ENCODE measurements at regions not wholly inside any gene's neighbourhood (a gene's known extent, or its start where the extent isn't known, plus 50 kb on each side); places are given as distances from the start of the nearest gene placed in this dataset.

GRCh38 chr9:82511626-82512025, 523.1 kb downstream of the SPATA31D1 start:
- Histone ChIP-seq H3K4me3 (ENCODE audit: low read depth, low read length, poor library complexity, severe bottlenecking) (no peak overlapping the region), H3K27ac (ENCODE audit: low read depth, low read length, poor library complexity, severe bottlenecking) (no peak overlapping the region), H3K9me3 (ENCODE audit: low read depth, low read length, poor library complexity, severe bottlenecking) (no peaks in the 10 kb centered on the region), H3K4me1 (ENCODE audit: insufficient read depth, low read length, poor library complexity, severe bottlenecking) (no peaks in the 10 kb centered on the region), H3K27me3 (replicated peaks; ENCODE audit: insufficient read depth, low read depth, low read length, poor library complexity) (no peaks in the 10 kb centered on the region), H3K36me3 (ENCODE audit: insufficient read depth, low read length, poor library complexity, severe bottlenecking) (no peaks in the 10 kb centered on the region)
- no peak for DNase-seq (ENCODE audit: low spot score)
- POLR2A ChIA-PET (ENCODE audit: low non-redundant PET) = no interaction called here
- CTCF ChIA-PET = no interaction called here
- TF ChIP-seq, protein P1, sequence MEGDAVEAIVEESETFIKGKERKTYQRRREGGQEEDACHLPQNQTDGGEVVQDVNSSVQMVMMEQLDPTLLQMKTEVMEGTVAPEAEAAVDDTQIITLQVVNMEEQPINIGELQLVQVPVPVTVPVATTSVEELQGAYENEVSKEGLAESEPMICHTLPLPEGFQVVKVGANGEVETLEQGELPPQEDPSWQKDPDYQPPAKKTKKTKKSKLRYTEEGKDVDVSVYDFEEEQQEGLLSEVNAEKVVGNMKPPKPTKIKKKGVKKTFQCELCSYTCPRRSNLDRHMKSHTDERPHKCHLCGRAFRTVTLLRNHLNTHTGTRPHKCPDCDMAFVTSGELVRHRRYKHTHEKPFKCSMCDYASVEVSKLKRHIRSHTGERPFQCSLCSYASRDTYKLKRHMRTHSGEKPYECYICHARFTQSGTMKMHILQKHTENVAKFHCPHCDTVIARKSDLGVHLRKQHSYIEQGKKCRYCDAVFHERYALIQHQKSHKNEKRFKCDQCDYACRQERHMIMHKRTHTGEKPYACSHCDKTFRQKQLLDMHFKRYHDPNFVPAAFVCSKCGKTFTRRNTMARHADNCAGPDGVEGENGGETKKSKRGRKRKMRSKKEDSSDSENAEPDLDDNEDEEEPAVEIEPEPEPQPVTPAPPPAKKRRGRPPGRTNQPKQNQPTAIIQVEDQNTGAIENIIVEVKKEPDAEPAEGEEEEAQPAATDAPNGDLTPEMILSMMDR (conservative IDR thresholded peaks at IDR 0.05; ENCODE audit: low read depth, low read length) = no peak
- TF ChIP-seq EZH2 (IDR thresholded peaks at IDR 0.05; ENCODE audit: borderline replicate concordance, low read depth, low read length, poor library complexity, severe bottlenecking) = no peak
- no TSS peak for BruUV-seq (replicated peaks)
- intact Hi-C loops (cut with micrococcal nuclease; ENCODE audit: unreplicated experiment) = no loop called here

DNA sequence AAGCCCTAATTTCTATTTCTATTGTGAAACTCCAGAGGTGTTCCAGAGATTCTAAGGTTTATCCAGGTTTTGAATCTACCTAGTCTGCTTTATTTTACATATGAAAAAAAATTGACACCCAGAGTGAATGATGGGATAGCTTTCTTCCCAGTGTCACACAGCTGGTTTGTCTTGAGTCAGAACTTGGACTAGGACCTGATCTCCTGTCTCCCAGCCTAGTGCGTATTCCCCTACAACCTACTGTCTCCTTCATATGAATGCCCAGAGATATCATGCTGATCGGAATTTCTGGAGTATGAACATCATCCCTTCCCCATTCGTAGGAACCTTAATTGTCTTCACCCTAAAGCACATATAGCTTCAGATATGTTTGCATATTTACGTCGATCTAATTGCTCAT, 524.2 kb downstream of the SPATA31D1 start:
- no peak for DNase-seq (ENCODE audit: low spot score)
- CTCF ChIA-PET = no interaction called here

DNA sequence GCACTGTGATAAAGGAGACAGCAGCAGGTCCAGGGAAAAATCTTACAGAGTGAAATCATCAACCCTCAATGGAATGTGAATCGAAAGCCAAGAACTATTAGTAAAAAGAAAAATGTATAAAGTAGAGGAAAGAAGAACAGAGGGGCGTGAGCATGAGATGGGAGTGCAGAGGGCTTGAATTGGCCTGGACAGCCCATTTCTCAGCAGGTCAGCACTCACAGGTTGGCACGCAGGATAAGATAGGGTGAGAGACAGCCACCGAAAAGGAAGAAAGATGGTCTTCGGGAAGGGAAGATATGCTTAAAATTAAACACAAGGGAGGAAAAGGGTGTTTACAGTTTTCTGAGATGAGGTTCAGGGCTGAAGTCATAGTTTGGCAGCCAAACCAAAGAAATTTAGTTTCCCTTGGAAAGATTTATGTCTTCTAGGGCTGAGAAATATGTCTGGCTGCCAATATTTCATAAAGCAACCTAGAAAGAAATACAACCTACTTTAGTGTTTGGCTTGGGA, 524.7 kb downstream of the SPATA31D1 start:
- no peak overlapping the region for H3K27ac ChIP-seq (ENCODE audit: low read depth, low read length, poor library complexity, severe bottlenecking)

More for the DNA sequence above, 524.2 kb downstream of the SPATA31D1 start:
- H3K36me3 ChIP-seq (ENCODE audit: insufficient read depth, low read length, poor library complexity, severe bottlenecking) = no peaks in the 10 kb centered on the region
- intact Hi-C loops (cut with micrococcal nuclease; ENCODE audit: unreplicated experiment) = no loop called here
- no peak overlapping the region for H3K27ac ChIP-seq (ENCODE audit: low read depth, low read length, poor library complexity, severe bottlenecking)
- no peaks in the 10 kb centered on the region for H3K9me3 ChIP-seq (ENCODE audit: low read depth, low read length, poor library complexity, severe bottlenecking)
- H3K4me3 ChIP-seq (ENCODE audit: low read depth, low read length, poor library complexity, severe bottlenecking) = no peak overlapping the region
- H3K4me1 ChIP-seq (ENCODE audit: insufficient read depth, low read length, poor library complexity, severe bottlenecking) = no peaks in the 10 kb centered on the region
- TF ChIP-seq, protein P1 (conservative IDR thresholded peaks at IDR 0.05; ENCODE audit: low read depth, low read length) = no peak
- TF ChIP-seq EZH2 (IDR thresholded peaks at IDR 0.05; ENCODE audit: borderline replicate concordance, low read depth, low read length, poor library complexity, severe bottlenecking) = no peak
- H3K27me3 ChIP-seq (replicated peaks; ENCODE audit: insufficient read depth, low read depth, low read length, poor library complexity) = peaks cover 5% of the 10 kb centered on the region
- no TSS peak for BruUV-seq (replicated peaks)
- POLR2A ChIA-PET (ENCODE audit: low non-redundant PET) = no interaction called here

More for the DNA sequence above, 524.7 kb downstream of the SPATA31D1 start:
- no TSS peak for BruUV-seq (replicated peaks)
- intact Hi-C loops (cut with micrococcal nuclease; ENCODE audit: unreplicated experiment) = no loop called here
- Histone ChIP-seq H3K36me3 (ENCODE audit: insufficient read depth, low read length, poor library complexity, severe bottlenecking) (no peaks in the 10 kb centered on the region), H3K4me3 (ENCODE audit: low read depth, low read length, poor library complexity, severe bottlenecking) (no peak overlapping the region), H3K27me3 (replicated peaks; ENCODE audit: insufficient read depth, low read depth, low read length, poor library complexity) (peaks cover 5% of the 10 kb centered on the region), H3K4me1 (ENCODE audit: insufficient read depth, low read length, poor library complexity, severe bottlenecking) (no peaks in the 10 kb centered on the region), H3K9me3 (ENCODE audit: low read depth, low read length, poor library complexity, severe bottlenecking) (no peaks in the 10 kb centered on the region)
- ChIA-PET CTCF (no interaction called here), POLR2A (ENCODE audit: low non-redundant PET) (no interaction called here)
- TF ChIP-seq, protein P1 (conservative IDR thresholded peaks at IDR 0.05; ENCODE audit: low read depth, low read length) = no peak
- no peak for TF ChIP-seq EZH2 (IDR thresholded peaks at IDR 0.05; ENCODE audit: borderline replicate concordance, low read depth, low read length, poor library complexity, severe bottlenecking)
- DNase-seq (ENCODE audit: low spot score) = no peak

Data from A673 (cell line).